Lung microvascular endothelial cell (primary cell): ENCODE measurements at regions not wholly inside any gene's neighbourhood (a gene's known extent, or its start where the extent isn't known, plus 50 kb on each side); places are given as distances from the start of the nearest gene placed in this dataset.
A peak's percentile ranks its signal among the peaks of the same experiment; 100 is the strongest.
"Not testable (repeated sequence)": the region's sequence is repeated elsewhere in the genome, so short reads cannot be mapped to it uniquely, and the experiment has no call there.

Source experiments
- DNase-seq, 2 donors: peaks; one replicate each; pipeline versions ENCODE4 v3.0.0 to v3.0.0-alpha.2; 2010; ENCODE audit warnings: low read depth in 2 of 2

DNA sequence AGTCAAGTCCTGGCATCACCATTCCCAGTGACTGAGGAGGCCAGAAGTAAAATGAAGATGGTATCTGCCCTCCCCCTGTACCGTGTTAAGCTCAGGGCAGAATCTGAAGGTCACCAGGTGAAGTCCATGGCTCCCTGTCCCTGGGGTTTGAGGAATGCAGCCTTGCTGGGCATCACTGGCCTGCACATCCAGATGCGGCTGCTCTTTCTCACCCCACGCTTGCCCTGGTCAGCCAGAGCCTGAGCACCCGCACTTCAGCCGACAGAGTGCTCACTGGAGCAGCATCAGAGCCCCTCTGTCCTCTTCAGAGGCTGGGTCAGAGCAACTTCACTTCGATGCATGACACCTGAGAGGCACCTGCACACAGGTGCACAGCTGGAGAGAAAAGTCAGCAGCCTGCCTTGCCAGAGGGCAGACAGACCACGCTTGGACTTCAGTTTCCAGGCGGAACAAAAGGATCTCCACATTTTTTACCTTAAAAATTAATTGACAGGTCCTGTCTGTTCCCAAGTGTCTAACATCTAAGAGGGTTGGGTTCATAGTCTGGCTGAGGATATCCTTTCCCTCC, 267.3 kb downstream of the ANAPC1 start:
- no peak for DNase-seq

DNA sequence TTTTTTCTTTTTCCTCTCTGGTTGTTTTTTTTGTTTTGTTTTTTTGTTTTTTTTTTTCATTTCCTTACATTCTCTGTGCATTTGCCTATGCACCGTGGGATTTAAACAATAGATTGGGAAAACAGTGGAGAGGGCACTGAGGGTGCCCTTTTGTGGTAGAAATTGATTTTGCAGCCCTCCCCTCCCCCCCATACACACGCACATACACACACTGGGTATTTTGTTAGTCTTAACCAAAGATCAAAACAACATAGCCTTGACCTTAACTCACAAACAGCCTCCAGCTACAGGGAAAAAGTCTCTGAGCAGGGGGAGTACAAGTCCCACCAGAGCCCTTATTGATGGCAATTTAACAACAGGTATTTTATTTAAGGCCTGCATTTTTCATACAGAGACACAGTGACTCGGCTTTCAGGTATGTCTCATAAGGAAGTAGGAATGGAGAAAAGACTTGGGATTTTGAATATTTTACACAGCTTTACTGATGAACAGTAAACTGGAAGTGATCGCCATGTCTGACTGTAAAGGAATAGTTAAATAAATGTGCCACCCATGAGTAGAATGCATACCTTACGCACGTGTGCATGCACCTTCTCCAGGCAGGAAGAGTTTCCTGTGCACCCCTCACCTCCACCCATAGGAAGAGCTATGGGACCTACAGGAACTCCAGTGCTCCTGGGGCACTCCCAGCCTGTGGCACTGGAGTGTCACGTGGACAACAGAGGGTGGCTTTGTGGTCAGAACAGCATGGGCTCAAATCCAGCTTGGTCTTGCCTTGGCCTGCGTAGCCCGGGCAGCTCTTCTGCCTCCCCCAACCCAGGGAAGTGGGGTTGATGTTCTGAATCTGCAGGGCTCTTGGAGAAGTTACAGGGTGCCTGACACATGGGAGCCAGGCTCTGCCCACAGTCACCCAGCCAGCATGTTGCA, 266.4 kb downstream of the ANAPC1 start:
- DNase-seq: peak in 1 of 2 donors; percentile 26

DNA sequence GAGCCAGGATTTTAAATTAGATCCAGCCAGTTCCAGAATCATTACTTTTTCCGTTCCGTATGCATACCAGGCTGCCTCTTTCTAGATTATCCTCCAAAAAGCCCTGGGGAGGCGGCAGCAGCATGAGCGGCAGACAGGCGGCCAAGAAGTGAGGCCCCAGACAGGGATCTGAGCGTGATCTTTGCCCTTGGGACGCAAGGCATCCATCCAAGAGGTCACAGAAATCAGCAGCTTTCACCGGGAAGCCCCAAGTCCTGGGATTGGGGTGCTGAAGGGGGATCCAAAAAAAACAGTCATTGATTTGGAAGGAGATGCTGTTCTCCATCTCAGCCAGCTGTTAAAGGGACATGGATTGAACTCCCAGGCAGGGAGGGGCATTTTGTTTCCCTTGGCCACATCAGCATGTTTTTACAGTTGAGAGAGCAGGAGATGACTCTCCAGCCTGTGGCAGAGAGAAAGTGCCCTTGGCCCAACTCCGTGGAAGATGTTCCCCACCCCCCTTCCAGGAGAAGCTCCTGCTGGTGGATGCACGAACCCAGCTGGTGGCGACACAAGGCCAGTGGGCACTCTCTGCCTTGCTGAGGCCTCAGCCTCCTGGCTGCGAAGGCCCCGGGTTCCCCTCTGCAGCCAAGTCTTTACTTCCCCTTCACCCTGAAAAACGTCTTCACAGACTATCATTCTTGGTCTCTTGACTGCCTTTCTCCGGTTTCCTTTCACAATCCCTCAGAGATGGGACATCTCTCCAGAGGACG, 265.6 kb downstream of the ANAPC1 start:
- no peak for DNase-seq

DNA sequence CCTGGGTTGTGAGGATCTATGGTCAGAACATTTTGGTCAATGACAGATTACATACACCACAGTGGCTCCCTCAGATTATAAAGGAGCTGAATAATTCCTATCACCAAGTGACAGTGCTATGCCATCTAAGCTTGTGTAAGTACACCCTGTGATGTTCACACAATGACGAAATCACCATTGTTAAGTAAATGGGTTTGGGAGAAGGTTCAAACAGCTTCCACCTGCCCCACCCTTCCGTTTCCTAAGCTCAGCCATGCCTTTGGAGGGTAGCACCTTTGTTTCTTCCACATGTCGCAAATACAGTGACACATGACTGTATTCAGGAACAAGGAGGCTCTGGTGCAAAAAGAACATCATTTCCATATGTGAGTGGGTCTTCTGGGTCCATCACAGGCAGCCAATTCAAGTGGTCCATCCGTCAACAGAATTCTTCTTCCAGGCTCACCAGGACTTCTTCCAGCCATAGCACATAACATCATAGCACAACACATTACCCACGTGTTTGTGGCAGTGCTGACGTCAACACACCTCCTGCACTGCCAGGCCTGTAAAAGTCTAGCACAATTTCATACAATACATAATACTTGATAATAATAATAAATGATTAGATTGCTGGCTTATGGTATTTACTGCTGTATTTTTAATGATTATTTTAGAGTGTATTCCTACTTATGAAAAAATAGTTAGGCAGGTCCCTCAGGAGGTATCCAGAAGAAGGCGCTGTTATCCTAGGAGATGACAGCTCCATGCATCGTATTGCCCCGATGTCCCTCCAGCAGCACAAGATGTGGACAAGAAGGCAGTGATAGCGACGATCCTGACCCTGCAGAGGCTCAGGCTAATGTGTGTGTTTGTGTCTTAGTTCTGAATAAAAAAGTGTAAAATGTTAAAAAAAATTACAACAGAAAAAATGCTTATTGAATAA, 264.8 kb downstream of the ANAPC1 start:
- peak in 1 of 2 donors; percentile 25 for DNase-seq

- DNase-seq: no peak
Measured at GRCh38 chr2:111620281-111620680, 263.7 kb downstream of the ANAPC1 start.

- DNase-seq: no peak
Measured at GRCh38 chr2:111622859-111623258, 261.1 kb downstream of the ANAPC1 start.

- DNase-seq: no peak
Measured at GRCh38 chr2:111623380-111623779, 260.6 kb downstream of the ANAPC1 start.

DNA sequence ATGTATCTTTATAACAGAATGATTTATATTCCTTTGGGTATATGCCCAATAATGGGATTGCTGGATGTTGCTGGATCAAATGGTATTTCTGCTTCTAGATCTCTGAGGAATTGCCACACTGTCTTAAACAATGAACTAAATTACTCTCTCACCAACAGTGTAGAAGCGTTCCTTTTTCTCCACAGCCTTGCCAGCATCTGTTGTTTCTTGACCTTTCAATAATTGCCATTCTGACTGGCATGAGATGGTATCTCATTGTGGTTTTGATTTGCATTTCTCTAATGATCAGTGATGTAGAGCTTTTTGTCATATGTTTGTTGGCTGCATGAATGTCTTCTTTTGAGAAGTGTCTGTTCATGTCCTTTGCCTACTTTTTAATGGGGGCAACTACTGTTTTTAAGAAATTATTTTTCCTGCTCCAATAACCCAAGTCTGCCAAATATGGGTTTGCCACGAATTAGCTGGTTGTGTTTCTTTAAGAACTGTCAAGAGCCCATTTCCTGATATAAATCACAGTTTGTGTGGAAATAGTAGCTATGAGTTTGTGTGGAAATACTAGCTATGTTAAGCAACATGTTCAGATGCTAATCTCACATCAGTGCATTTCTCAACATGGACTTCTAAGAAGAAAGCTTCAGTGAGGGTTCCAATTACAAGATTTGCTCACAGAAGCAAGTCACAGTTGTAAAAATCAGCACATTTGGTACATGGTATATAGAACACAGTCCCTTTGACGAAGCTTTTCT, 259.4 kb downstream of the ANAPC1 start:
- peak in 1 of 2 donors; percentile 67 for DNase-seq

GRCh38 chr2:111625157-111625537, 258.8 kb downstream of the ANAPC1 start:
- not testable (repeated sequence) for DNase-seq

- DNase-seq: no peak
Measured at GRCh38 chr2:111626037-111626864, 257.7 kb downstream of the ANAPC1 start.

DNA sequence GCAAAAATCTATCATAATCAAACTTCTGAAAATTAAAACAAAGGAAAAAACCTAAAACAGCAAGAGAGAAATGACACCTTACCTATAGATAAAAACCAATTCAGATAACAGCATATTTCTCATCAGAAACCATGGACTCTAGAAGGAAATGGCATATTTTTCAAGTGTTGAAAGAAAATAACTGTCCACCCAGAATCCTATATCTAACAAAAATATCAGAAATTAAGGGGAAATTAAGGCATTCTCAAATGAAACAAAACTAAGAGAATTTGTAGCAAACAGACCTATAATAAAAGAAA, 257.2 kb downstream of the ANAPC1 start:
- no peak for DNase-seq

GRCh38 chr2:111627256-111627655, 256.7 kb downstream of the ANAPC1 start:
- DNase-seq: no peak

DNA sequence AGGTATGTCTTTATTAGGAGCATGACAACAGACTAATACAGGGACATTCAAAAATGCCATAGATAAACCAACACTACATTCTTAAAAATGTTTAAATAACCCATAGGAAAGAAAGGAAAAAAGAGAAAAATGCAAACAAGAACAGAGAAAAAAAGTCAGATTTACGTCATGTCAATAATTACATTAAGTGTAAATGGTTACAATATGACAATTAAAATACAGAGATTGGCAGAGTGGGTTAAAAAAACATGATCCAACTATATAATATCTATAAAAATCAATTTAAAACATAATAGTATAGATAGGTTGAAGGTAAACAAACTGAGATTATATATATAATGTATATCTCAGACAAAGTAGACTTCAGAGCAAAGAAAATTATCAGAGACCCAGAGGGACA, 255.8 kb downstream of the ANAPC1 start:
- DNase-seq: no peak

GRCh38 chr2:111629983-111630382, 254.0 kb downstream of the ANAPC1 start:
- no peak for DNase-seq

DNA sequence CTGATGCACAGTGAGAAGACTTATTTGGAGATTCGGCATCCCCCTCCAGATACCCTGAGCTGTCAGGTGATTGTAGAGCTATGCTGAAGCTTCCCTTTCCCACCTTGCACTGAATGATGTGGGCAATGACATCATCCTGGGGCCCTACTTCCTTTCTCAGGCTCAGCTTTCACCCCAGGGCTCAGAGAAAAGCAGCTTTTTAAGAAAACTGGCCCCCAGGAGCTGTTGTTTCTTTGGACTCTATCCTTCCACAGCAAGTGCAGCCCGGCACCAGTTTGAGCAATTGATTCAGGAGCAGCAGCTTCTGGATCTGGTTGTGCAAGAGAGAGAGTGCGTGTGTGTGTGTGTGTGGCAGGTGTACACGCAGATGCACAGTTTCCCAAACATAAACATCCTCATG, 251.3 kb downstream of the ANAPC1 start:
- DNase-seq: peak in 1 of 2 donors; percentile 30

- DNase-seq: no peak
Measured at GRCh38 chr2:111633189-111633588, 250.8 kb downstream of the ANAPC1 start.

GRCh38 chr2:111633643-111634042, 250.3 kb downstream of the ANAPC1 start:
- no peak for DNase-seq

GRCh38 chr2:111634050-111634794, 249.8 kb downstream of the ANAPC1 start:
- peak in 1 of 2 donors; percentile 49 for DNase-seq

DNA sequence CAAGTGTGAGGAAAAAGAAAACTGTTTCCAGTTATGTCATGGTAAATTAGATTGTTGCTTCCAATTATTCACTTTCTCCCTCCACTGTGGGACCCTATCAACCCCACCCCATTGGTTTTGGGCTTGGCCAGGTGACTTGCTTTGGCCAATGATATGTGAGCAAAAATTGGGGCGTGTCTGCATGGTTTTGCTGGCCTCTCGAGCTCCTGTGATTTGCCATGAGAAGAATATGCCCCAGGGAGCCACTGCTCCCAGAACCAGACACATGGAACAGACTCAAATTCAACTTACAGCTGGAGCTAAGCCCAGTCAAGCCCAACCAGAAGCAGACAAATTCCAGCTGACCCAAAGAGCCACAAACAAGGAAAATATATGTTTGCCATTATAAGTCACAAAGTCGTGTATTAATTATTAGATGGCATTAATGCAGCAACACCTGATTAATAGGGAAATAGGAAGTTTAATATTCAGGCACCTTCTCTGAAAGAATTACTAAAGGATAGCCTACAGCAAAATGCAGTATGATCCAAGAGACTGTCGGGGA, 248.9 kb downstream of the ANAPC1 start:
- DNase-seq: no peak
